Lower lobe of right lung (tissue), 2 donors: ENCODE measurements at regions not wholly inside any gene's neighbourhood (a gene's known extent, or its start where the extent isn't known, plus 50 kb on each side); places are given as distances from the start of the nearest gene placed in this dataset.

Source experiments
- ATAC-seq, 2 donors: fragments of 200-7000 bp; cut with Tn5 transposase; one replicate each; pipeline ENCODE4 v1.9.1; 2020 to 2022; ENCODE audit warnings: mild to moderate bottlenecking in 2 of 2, moderate library complexity in 2 of 2
- DNase-seq: peaks from one replicate; pipeline ENCODE4 v3.0.0-alpha.2; 2020
- H3K27ac ChIP-seq: fragments of 200-600 bp; one replicate; pipeline ENCODE4 v1.8.0; 2022
- H3K27me3 ChIP-seq: fragments of 200-600 bp; one replicate; pipeline ENCODE4 v1.8.0; 2022; ENCODE audit warnings: low read depth
- H3K36me3 ChIP-seq: fragments of 200-600 bp; one replicate; pipeline ENCODE4 v1.8.0; 2022; ENCODE audit warnings: mild to moderate bottlenecking
- H3K4me1 ChIP-seq: fragments of 200-600 bp; one replicate; pipeline ENCODE4 v1.8.0; 2022
- H3K4me3 ChIP-seq: fragments of 200-600 bp; one replicate; pipeline ENCODE4 v1.8.0; 2022; ENCODE audit warnings: mild to moderate bottlenecking
- H3K9me3 ChIP-seq: fragments of 200-600 bp; one replicate; pipeline ENCODE4 v1.8.0; 2022
- intact Hi-C: fragments of 100-400 bp; cut with DNase I; formaldehyde crosslinking; loops from one replicate; pipeline ENCODE4 v1.11.0; 2022
- TF ChIP-seq, protein P1 (sequence below): fragments of 200-600 bp; IDR thresholded peaks from one replicate; pipeline ENCODE4 v1.8.0; 2022; ENCODE audit warnings: antibody characterized with exemption, mild to moderate bottlenecking
- donor health status: DM: no; HTN: yes; CAD: no; lungs with severe emphysema.

DNA sequence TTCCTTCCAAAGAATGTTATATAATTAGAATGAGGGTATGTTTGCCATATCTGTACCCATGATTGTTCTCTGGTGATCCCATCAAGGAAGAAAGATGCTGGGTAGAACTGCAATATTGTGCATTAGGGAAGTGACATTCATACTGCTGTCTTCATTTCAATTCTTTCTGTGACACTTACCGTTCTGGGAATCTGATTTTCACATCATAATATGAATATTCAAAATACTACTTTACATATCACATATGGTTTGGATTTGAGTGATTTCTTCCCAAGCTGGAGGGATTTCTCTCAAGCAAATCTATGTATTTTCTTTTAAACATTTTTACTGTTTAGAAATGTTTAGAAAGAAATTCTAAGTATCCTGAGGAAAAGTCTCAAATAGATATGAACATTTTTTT is 168.4 kb upstream of the DDX18 start:
- DNase-seq (no peak), ATAC-seq (no peak)
- Histone ChIP-seq H3K4me3 (no peak overlapping the region), H3K9me3 (no peaks in the 10 kb centered on the region), H3K4me1 (no peaks in the 10 kb centered on the region), H3K36me3 (no peaks in the 10 kb centered on the region), H3K27ac (no peak overlapping the region), H3K27me3 (no peaks in the 10 kb centered on the region)
- intact Hi-C loops: no loop called here
- TF ChIP-seq, protein P1, sequence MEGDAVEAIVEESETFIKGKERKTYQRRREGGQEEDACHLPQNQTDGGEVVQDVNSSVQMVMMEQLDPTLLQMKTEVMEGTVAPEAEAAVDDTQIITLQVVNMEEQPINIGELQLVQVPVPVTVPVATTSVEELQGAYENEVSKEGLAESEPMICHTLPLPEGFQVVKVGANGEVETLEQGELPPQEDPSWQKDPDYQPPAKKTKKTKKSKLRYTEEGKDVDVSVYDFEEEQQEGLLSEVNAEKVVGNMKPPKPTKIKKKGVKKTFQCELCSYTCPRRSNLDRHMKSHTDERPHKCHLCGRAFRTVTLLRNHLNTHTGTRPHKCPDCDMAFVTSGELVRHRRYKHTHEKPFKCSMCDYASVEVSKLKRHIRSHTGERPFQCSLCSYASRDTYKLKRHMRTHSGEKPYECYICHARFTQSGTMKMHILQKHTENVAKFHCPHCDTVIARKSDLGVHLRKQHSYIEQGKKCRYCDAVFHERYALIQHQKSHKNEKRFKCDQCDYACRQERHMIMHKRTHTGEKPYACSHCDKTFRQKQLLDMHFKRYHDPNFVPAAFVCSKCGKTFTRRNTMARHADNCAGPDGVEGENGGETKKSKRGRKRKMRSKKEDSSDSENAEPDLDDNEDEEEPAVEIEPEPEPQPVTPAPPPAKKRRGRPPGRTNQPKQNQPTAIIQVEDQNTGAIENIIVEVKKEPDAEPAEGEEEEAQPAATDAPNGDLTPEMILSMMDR: no peak

- no peak overlapping the region for H3K4me3 ChIP-seq
- DNase-seq (no peak), ATAC-seq (no peak)
- intact Hi-C loops: no loop called here
- no peaks in the 10 kb centered on the region for H3K36me3 ChIP-seq
- no peaks in the 10 kb centered on the region for H3K27me3 ChIP-seq
- no peaks in the 10 kb centered on the region for H3K4me1 ChIP-seq
- no peaks in the 10 kb centered on the region for H3K9me3 ChIP-seq
- TF ChIP-seq, protein P1: no peak
- no peak overlapping the region for H3K27ac ChIP-seq
Observed at GRCh38 chr2:117646872-117647271, 167.6 kb upstream of the DDX18 start.

GRCh38 chr2:117656546-117656945 is 157.9 kb upstream of the DDX18 start:
- no peaks in the 10 kb centered on the region for H3K27me3 ChIP-seq
- intact Hi-C loops: no loop called here
- no peak overlapping the region for H3K4me3 ChIP-seq
- no peak overlapping the region for H3K27ac ChIP-seq
- ATAC-seq (no peak), DNase-seq (no peak)
- no peaks in the 10 kb centered on the region for H3K36me3 ChIP-seq
- H3K4me1 ChIP-seq: no peaks in the 10 kb centered on the region
- TF ChIP-seq, protein P1: no peak
- H3K9me3 ChIP-seq: no peaks in the 10 kb centered on the region

DNA sequence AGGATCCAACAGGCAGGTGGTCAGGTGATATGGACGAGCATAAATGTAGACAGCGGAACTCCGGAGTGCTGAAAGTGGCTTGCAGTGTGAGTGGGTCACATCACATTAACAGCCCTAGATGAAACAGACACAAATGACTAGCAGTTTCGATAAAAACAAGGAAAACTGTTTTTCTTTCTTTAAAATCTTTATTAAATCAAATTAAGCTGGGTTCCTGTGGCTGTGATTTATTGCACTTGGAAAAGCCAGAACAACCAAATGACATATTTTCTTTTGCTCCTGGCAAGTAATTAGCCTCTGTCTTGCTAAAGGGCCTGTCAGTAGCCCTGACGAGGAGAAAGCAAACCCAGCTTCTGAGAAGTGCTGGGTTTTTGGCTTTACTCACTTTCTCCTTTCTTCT is 152.9 kb upstream of the DDX18 start:
- Histone ChIP-seq H3K4me1 (no peaks in the 10 kb centered on the region), H3K27me3 (no peaks in the 10 kb centered on the region), H3K27ac (no peak overlapping the region), H3K36me3 (no peaks in the 10 kb centered on the region), H3K4me3 (no peak overlapping the region), H3K9me3 (no peaks in the 10 kb centered on the region)
- intact Hi-C loops: no loop called here
- no peak for DNase-seq
- TF ChIP-seq, protein P1: no peak
- no peak for ATAC-seq

GRCh38 chr2:117674172-117674571 is 140.3 kb upstream of the DDX18 start:
- H3K27ac ChIP-seq: no peak overlapping the region
- H3K9me3 ChIP-seq: no peaks in the 10 kb centered on the region
- ATAC-seq (no peak), DNase-seq (no peak)
- intact Hi-C loops: no loop called here
- H3K36me3 ChIP-seq: no peaks in the 10 kb centered on the region
- TF ChIP-seq, protein P1: no peak
- H3K4me3 ChIP-seq: no peak overlapping the region
- no peaks in the 10 kb centered on the region for H3K27me3 ChIP-seq
- H3K4me1 ChIP-seq: no peaks in the 10 kb centered on the region

GRCh38 chr2:117679952-117680351 is 134.5 kb upstream of the DDX18 start:
- no peak for ATAC-seq
- intact Hi-C loops: no loop called here

More at GRCh38 chr2:117679952-117680351, 134.5 kb upstream of the DDX18 start:
- TF ChIP-seq, protein P1: no peak
- DNase-seq: no peak
- H3K36me3 ChIP-seq: no peaks in the 10 kb centered on the region
- no peaks in the 10 kb centered on the region for H3K27me3 ChIP-seq
- H3K4me1 ChIP-seq: no peaks in the 10 kb centered on the region
- H3K9me3 ChIP-seq: no peaks in the 10 kb centered on the region
- H3K4me3 ChIP-seq: no peak overlapping the region
- no peak overlapping the region for H3K27ac ChIP-seq
